ENCODE measurements at regions not wholly inside any gene's neighbourhood (a gene's known extent, or its start where the extent isn't known, plus 50 kb on each side); places are given as distances from the start of the nearest gene placed in this dataset.

DNA sequence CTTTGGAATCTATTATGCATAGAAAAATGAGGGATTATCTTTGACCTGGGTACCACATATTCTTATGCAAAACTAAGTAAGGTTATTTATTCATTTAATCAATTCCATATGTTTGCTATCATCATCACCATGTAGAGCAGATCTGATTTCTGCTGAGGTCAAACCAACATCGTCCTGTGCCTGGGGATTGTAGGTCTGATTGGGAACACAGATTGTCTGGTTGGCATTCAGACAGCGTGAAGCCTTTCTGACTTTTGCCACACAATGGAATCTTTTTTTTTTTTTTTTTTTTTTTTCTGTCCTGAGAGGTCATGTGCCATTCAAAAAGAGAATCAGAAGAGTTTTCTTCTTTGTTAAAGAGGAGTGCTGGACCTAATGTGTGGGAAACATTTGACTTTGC, 142.9 kb downstream of the RAB11FIP2 start:
- TF ChIP-seq, protein P1, sequence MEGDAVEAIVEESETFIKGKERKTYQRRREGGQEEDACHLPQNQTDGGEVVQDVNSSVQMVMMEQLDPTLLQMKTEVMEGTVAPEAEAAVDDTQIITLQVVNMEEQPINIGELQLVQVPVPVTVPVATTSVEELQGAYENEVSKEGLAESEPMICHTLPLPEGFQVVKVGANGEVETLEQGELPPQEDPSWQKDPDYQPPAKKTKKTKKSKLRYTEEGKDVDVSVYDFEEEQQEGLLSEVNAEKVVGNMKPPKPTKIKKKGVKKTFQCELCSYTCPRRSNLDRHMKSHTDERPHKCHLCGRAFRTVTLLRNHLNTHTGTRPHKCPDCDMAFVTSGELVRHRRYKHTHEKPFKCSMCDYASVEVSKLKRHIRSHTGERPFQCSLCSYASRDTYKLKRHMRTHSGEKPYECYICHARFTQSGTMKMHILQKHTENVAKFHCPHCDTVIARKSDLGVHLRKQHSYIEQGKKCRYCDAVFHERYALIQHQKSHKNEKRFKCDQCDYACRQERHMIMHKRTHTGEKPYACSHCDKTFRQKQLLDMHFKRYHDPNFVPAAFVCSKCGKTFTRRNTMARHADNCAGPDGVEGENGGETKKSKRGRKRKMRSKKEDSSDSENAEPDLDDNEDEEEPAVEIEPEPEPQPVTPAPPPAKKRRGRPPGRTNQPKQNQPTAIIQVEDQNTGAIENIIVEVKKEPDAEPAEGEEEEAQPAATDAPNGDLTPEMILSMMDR (IDR thresholded peaks at IDR 0.05; ENCODE audit: extremely low read depth, insufficient read depth, missing control alignments): no peak
- no peak for DNase-seq (ENCODE audit: low spot score)
- in situ Hi-C loops (cut with MboI; ENCODE audit: low pct_unique_long_range_greater_than_20kb, low sequenced_read_pairs, unreplicated experiment): no loop called here

DNA sequence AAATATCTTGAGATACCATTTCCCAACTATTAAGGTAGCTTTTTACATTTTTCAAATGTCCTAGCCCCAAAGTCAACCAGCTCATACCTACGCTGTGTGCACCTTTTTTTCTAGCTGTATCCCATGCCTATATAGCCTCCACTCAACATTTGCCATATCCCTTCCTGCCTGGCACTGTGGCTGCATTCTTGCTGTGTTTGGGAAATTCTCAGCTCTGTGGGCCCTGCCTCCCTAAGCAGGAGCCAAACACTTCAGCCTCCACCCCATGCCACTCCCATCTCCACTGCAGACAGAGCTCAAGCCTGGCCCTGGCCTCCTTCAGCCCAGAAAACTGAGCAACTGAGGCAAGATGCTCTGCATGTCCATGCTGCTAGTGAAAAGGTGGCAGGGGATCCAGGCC, 141.3 kb downstream of the RAB11FIP2 start:
- no peak for DNase-seq (ENCODE audit: low spot score)
- in situ Hi-C loops (cut with MboI; ENCODE audit: low pct_unique_long_range_greater_than_20kb, low sequenced_read_pairs, unreplicated experiment): no loop called here
- TF ChIP-seq, protein P1 (IDR thresholded peaks at IDR 0.05; ENCODE audit: extremely low read depth, insufficient read depth, missing control alignments): no peak

DNA sequence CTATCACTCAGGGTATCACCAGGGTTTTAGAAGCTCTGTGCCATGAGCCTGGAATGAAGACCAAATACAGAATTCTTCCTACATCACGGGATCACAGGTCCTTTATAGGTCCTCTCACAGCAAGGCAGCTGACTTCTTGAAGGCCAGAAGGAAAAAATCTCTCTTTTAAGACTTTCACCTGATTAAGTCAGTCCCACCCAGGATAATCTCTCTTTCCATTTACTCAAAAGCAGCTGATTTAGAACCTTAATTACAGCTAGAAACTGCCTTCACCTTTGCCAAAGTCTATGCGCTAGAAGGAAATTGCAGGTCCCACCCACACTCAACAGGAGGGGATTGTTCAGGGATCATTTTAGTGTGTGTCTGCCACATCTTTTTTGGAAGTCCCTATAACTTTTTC, 135.1 kb downstream of the RAB11FIP2 start:
- TF ChIP-seq, protein P1 (IDR thresholded peaks at IDR 0.05; ENCODE audit: extremely low read depth, insufficient read depth, missing control alignments): no peak
- in situ Hi-C loops (cut with MboI; ENCODE audit: low pct_unique_long_range_greater_than_20kb, low sequenced_read_pairs, unreplicated experiment): no loop called here

DNA sequence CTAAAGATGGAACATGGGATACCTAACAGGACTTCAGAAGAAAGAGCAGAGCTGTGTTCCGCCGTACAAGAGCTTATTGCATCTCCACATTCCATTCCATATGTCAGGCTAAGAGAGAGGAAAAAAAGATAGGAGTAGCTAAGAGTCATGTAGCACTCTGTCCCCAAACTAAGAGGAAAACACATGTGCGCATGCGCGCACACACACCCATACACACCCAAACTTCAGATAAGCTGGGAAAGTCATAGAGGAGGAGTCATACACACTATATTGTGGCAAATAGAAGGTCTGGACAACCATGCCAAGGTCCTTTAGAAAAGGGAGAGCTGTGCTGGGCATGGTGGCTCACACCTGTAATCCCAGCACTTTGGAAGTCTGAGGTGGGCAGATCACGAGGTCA, 132.4 kb downstream of the RAB11FIP2 start:
- no peak for DNase-seq (ENCODE audit: low spot score)
- TF ChIP-seq, protein P1 (IDR thresholded peaks at IDR 0.05; ENCODE audit: extremely low read depth, insufficient read depth, missing control alignments): no peak
- in situ Hi-C loops (cut with MboI; ENCODE audit: low pct_unique_long_range_greater_than_20kb, low sequenced_read_pairs, unreplicated experiment): no loop called here

More for the DNA sequence above, 135.1 kb downstream of the RAB11FIP2 start:
- no peak for DNase-seq (ENCODE audit: low spot score)

DNA sequence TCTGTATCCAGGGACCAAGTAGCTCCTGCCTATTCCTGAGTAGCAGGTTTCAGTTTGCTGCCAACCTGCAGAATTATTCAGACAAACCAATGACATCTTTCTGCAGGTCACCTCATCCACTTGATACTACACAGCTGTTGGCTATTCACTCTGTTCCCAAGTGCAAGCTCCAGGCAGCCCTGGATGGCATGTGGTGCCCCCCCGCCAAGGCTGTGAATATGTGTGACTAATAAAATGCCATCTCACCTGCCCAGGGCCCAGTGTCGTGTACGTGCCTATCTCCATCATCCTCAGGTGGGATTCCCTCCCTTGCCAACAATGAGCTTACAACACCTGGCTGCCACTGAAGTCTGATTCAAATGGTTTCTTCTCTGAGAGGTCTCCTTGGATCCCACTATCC, 125.8 kb downstream of the RAB11FIP2 start:
- in situ Hi-C loops (cut with MboI; ENCODE audit: low pct_unique_long_range_greater_than_20kb, low sequenced_read_pairs, unreplicated experiment): no loop called here
- TF ChIP-seq, protein P1 (IDR thresholded peaks at IDR 0.05; ENCODE audit: extremely low read depth, insufficient read depth, missing control alignments): no peak
- no peak for DNase-seq (ENCODE audit: low spot score)

DNA sequence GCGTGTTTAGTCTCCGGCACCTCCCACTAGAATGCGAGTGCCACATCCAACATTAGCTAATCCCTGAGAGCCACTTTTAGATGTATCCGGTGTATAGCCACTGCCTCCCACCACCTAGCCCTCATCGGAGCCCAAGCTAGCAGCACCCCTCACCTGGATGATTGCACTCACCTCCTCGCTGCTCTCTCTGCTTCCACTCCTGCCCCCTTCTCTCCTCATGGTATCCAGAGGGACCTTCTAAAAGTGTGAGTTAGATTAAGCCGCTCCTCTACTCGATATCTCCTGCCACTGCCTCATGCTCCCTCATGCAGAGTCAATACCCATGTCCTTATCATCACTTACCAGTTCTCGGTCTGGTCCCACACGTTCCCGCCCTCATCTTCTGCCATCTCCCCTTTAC, 125.3 kb downstream of the RAB11FIP2 start:
- TF ChIP-seq, protein P1 (IDR thresholded peaks at IDR 0.05; ENCODE audit: extremely low read depth, insufficient read depth, missing control alignments): no peak
- in situ Hi-C loops (cut with MboI; ENCODE audit: low pct_unique_long_range_greater_than_20kb, low sequenced_read_pairs, unreplicated experiment): no loop called here
- DNase-seq (ENCODE audit: low spot score): no peak

DNA sequence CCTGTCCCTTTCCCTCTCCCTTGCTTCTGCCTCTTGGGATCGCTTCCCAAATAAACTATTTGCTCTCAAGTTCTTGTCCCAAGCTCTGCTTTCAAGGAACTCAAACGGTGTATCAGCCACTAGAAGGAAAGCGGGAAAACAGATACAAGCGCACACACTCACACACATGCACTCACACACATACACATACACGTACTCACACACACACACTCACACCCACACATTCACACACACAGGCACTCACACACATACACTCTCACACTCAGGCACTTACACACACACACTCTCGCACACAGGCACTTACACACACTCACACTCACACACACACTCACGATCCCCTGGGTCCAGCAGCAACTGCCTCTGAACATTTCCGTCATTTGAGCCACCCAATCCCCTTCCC, 121.9 kb downstream of the RAB11FIP2 start:
- no peak for DNase-seq (ENCODE audit: low spot score)
- in situ Hi-C loops (cut with MboI; ENCODE audit: low pct_unique_long_range_greater_than_20kb, low sequenced_read_pairs, unreplicated experiment): no loop called here
- TF ChIP-seq, protein P1 (IDR thresholded peaks at IDR 0.05; ENCODE audit: extremely low read depth, insufficient read depth, missing control alignments): no peak

All from GM13977 (cell line).